NCI-H1092 treated with DMSO at 0.1 percent for 48 hours (cell line): ENCODE measurements at regions not wholly inside any gene's neighbourhood (a gene's known extent, or its start where the extent isn't known, plus 50 kb on each side); places are given as distances from the start of the nearest gene placed in this dataset.

Experiments used
- DNase-seq: peaks from one replicate; lab custom pipeline; 2025; lab: John Stamatoyannopoulos, UW

- no peak for DNase-seq
Measured at GRCh38 chr2:109070290-109070689, 58.7 kb upstream of the SH3RF3 start.

- no peak for DNase-seq
Measured at GRCh38 chr2:109069331-109070194, 59.4 kb upstream of the SH3RF3 start.

GRCh38 chr2:109068811-109069210 lies 60.2 kb upstream of the SH3RF3 start:
- no peak for DNase-seq

- DNase-seq, result no peak
Measured at GRCh38 chr2:109067631-109068125, 61.3 kb upstream of the SH3RF3 start.

GRCh38 chr2:109066917-109067597 lies 61.9 kb upstream of the SH3RF3 start:
- DNase-seq, result no peak

- no peak for DNase-seq
Measured at GRCh38 chr2:109066501-109066900, 62.5 kb upstream of the SH3RF3 start.

GRCh38 chr2:109065391-109065734 lies 63.6 kb upstream of the SH3RF3 start:
- no peak for DNase-seq

- no peak for DNase-seq
Measured at GRCh38 chr2:109064660-109065390, 64.2 kb upstream of the SH3RF3 start.

- DNase-seq, result peak; percentile 62
Measured at GRCh38 chr2:109062859-109063700, 65.9 kb upstream of the SH3RF3 start.

- no peak for DNase-seq
Measured at GRCh38 chr2:109062145-109062858, 66.7 kb upstream of the SH3RF3 start.

GRCh38 chr2:109061736-109062135 lies 67.3 kb upstream of the SH3RF3 start:
- DNase-seq, result no peak

- no peak for DNase-seq
Measured at GRCh38 chr2:109060496-109060895, 68.5 kb upstream of the SH3RF3 start.

- DNase-seq, result no peak
Measured at GRCh38 chr2:109059474-109060165, 69.4 kb upstream of the SH3RF3 start.

- DNase-seq, result no peak
Measured at GRCh38 chr2:109058802-109059201, 69.8 kb upstream of the EDAR start.

- DNase-seq, result no peak
Measured at GRCh38 chr2:109058191-109058632, 69.2 kb upstream of the EDAR start.

GRCh38 chr2:109057686-109058085 lies 68.7 kb upstream of the EDAR start:
- no peak for DNase-seq

GRCh38 chr2:109055435-109055834 lies 66.4 kb upstream of the EDAR start:
- DNase-seq, result no peak

- no peak for DNase-seq
Measured at GRCh38 chr2:109054865-109055264, 65.8 kb upstream of the EDAR start.

- no peak for DNase-seq
Measured at GRCh38 chr2:109053716-109054115, 64.7 kb upstream of the EDAR start.

- no peak for DNase-seq
Measured at GRCh38 chr2:109052922-109053321, 63.9 kb upstream of the EDAR start.
